Calu3 (cell line): ENCODE measurements at regions not wholly inside any gene's neighbourhood (a gene's known extent, or its start where the extent isn't known, plus 50 kb on each side); places are given as distances from the start of the nearest gene placed in this dataset.
"Not testable (repeated sequence)": the region's sequence is repeated elsewhere in the genome, so short reads cannot be mapped to it uniquely, and the experiment has no call there.

Source experiments
- BruUV-seq: library from RNA; stranded (reverse); fragments of 400-500 nt; replicated peaks from 2 replicates; lab custom pipeline; 2021; lab: Mats Ljungman, UMichigan
- CTCF ChIA-PET: fragments of 300-600 bp; sonication (Branson Sonifier 250); formaldehyde crosslinking; loops from one replicate; lab custom pipeline; 2022; ENCODE audit warnings: antibody characterized with exemption; lab: Charles Lee
- DNase-seq: peaks from one replicate; pipeline ENCODE4 v3.0.0; 2022
- H3K27ac Mint-ChIP-seq: one replicate; pipeline ENCODE4 v1.8.0; 2022; ENCODE audit warnings: mixed read lengths; ENCODE audit not compliant: unreplicated experiment
- H3K27me3 Mint-ChIP-seq: one replicate; pipeline ENCODE4 v1.8.0; 2022; ENCODE audit warnings: mixed read lengths; ENCODE audit not compliant: unreplicated experiment
- H3K36me3 Mint-ChIP-seq: one replicate; pipeline ENCODE4 v1.8.0; 2022; ENCODE audit warnings: mild to moderate bottlenecking, moderate library complexity, mixed read lengths; ENCODE audit not compliant: insufficient read depth, unreplicated experiment
- H3K4me1 Mint-ChIP-seq: one replicate; pipeline ENCODE4 v1.8.0; 2022; ENCODE audit warnings: mild to moderate bottlenecking, low read depth, mixed read lengths; ENCODE audit not compliant: unreplicated experiment
- H3K4me3 Mint-ChIP-seq: one replicate; pipeline ENCODE4 v1.8.0; 2022; ENCODE audit warnings: mild to moderate bottlenecking, low read depth, moderate library complexity, mixed read lengths; ENCODE audit not compliant: unreplicated experiment
- H3K9me3 Mint-ChIP-seq: one replicate; pipeline ENCODE4 v1.8.0; 2022; ENCODE audit warnings: low read depth, mixed read lengths; ENCODE audit not compliant: unreplicated experiment
- intact Hi-C: fragments of 100-400 bp; cut with micrococcal nuclease; formaldehyde crosslinking; loops from one replicate; pipeline ENCODE4 v1.10.0; 2022; ENCODE audit not compliant: unreplicated experiment
- TF ChIP-seq, protein P1 (sequence below): fragments of 200-600 bp; IDR thresholded peaks from one replicate; pipeline ENCODE4 v1.8.0; 2022; ENCODE audit warnings: antibody characterized with exemption; ENCODE audit not compliant: unreplicated experiment

DNA sequence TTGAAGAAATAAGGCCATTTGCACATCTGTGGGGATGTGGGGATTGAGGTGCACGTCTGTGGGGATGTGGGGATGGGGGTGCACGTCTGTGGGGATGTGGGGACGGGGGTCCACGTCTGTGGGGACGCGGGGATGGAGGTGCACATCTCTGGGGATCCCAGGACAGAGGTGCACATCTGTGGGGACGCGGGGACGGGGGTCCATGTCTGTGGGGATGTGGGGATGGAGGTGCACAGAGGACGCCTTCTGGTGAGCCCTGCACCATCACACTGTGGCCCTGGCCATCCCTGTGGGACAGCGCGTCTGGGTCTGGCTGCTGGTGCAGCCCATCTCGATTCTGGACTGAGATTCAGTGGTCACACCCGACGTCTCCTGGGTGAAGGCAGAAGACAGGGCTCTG, 161.4 kb downstream of the LAT start:
- no peak for DNase-seq
- H3K36me3 Mint-ChIP-seq = no peaks in the 10 kb centered on the region
- CTCF ChIA-PET = no interaction called here
- TF ChIP-seq, protein P1, sequence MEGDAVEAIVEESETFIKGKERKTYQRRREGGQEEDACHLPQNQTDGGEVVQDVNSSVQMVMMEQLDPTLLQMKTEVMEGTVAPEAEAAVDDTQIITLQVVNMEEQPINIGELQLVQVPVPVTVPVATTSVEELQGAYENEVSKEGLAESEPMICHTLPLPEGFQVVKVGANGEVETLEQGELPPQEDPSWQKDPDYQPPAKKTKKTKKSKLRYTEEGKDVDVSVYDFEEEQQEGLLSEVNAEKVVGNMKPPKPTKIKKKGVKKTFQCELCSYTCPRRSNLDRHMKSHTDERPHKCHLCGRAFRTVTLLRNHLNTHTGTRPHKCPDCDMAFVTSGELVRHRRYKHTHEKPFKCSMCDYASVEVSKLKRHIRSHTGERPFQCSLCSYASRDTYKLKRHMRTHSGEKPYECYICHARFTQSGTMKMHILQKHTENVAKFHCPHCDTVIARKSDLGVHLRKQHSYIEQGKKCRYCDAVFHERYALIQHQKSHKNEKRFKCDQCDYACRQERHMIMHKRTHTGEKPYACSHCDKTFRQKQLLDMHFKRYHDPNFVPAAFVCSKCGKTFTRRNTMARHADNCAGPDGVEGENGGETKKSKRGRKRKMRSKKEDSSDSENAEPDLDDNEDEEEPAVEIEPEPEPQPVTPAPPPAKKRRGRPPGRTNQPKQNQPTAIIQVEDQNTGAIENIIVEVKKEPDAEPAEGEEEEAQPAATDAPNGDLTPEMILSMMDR = no peak
- no peaks in the 10 kb centered on the region for H3K4me1 Mint-ChIP-seq
- no peak overlapping the region for H3K4me3 Mint-ChIP-seq
- no TSS peak for BruUV-seq
- H3K9me3 Mint-ChIP-seq = no peaks in the 10 kb centered on the region
- intact Hi-C loops = no loop called here
- peaks cover 28% of the 10 kb centered on the region for H3K27me3 Mint-ChIP-seq
- no peak overlapping the region for H3K27ac Mint-ChIP-seq

DNA sequence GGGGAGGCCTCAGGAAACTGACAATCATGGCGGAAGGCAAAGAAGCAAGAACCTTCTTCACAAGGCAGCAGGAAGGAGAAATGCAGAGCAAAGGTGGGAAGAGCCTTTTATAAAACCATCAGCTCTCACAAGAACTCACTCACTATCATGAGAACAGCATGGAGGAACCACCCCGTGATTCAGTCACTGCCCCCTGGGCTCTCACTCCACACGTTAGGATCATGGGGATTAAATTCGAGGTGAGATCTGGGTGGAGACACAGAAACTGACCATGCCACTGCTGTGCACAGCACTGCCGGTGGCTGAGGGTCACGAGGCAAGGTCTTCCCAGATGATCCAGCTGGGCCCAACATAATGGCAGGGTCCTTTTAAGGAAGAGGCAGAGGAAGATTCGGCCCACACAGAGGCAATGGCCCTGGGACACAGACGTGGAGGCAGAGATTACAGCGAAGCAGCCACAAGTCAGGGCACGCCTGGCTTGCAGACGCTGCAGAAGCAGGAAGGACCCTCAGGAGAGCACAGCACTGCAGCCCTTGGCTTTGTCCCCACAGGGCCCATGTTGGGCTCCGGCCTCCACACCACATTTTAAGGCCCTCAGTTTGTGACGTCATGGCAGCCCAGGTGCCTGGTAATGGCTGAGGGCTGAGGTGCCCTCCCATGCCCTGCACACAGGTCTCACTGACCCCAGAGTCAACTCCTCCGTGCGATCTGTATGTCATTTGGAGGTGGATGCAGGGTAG, 160.8 kb downstream of the LAT start:
- H3K9me3 Mint-ChIP-seq, CTCF ChIA-PET, H3K4me3 Mint-ChIP-seq, H3K4me1 Mint-ChIP-seq, H3K36me3 Mint-ChIP-seq, H3K27ac Mint-ChIP-seq, DNase-seq, intact Hi-C loops, BruUV-seq: not testable (repeated sequence)
- H3K27me3 Mint-ChIP-seq = peaks cover 34% of the 10 kb centered on the region

DNA sequence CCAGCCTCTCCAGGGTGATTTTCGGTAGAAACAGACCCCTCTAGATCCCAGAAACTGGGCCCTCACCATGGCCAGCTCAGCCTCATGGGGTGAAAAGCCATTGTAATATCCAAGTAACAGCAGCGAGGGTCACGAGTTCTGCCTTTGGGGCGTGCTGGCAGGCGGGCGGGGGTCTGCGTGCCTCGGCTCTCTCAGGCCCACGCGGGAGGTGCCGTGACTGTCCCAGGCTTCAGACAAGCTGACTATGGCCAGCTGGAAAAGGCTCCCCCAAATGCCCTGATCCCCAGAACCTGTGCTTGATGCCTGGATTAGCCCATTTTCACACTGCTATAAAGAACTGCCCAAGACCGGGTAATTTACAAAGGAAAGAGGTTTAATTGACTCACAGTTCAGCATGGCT, 160.2 kb downstream of the LAT start:
- CTCF ChIA-PET, H3K9me3 Mint-ChIP-seq: not testable (repeated sequence)

DNA sequence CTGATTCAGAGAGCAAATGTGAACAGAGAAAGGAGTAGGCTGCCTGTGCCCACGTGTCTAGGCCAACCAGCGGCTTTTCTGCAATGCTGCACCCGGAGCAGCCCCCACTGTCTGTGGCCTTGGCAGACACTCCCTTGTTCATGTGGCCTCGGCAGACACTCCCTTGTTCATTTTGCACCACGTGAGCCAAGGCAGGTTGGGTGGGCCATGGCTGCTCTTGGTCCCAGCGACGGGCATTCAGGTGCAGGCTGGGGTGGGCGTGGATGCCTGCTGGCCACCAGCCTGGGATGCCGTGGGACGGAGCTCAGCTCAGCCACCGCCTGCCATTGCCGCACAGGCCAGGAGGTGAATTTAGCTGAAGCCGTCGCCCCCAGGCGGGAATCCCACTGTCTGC, 159.8 kb downstream of the LAT start:
- H3K9me3 Mint-ChIP-seq, H3K36me3 Mint-ChIP-seq, CTCF ChIA-PET, DNase-seq, H3K27ac Mint-ChIP-seq, intact Hi-C loops, BruUV-seq, H3K4me3 Mint-ChIP-seq, H3K4me1 Mint-ChIP-seq: not testable (repeated sequence)
- H3K27me3 Mint-ChIP-seq = peaks cover 44% of the 10 kb centered on the region

More for the DNA sequence above, 160.2 kb downstream of the LAT start:
- H3K36me3 Mint-ChIP-seq, intact Hi-C loops, DNase-seq, H3K27ac Mint-ChIP-seq, H3K4me3 Mint-ChIP-seq, BruUV-seq, H3K4me1 Mint-ChIP-seq: not testable (repeated sequence)
- peaks cover 40% of the 10 kb centered on the region for H3K27me3 Mint-ChIP-seq

DNA sequence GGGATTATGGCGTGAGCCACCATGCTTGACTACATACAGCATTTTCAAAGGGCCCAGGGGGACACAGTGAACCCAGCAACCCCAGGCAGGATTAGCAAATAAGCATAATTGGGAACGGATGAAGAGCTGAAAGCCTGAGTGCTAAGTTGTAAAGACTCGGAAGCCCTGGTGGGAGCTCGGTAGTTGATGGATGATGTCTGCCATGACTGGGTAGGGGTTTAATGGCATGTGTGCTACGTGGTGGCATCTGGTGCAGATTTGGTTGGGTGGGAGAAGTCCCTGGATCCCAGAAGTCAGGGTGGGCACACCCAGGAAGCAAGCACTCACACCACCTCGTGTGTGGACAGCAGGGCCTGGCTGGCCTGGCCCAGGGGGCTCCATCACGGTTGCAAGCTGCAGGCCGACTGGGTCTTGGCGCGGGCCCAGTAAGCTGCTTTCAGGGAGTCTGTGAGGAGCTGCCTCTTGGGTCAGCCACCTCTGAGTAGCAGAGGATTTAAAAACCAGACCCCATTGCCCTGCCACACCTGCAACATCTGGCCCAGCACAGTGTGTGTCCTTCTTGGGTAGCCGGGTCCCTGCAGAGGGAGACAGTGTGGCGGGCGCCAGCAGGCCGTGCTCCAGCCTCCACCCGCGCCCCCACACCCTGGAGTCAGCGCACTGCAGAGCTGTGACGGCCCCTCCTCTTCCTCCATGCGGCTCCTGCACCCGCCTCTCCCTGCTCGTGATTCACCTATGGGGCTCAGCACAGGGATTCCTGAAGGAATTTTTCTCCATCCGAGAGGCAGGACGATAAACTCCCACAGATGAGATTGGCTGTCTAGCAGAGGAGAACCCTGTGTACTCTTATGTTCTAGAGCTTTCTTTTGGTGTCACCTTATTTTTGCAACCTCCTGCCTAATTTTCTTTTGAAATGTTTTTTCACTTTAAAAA, 159.2 kb downstream of the LAT start:
- H3K36me3 Mint-ChIP-seq, H3K27ac Mint-ChIP-seq, H3K4me1 Mint-ChIP-seq, H3K9me3 Mint-ChIP-seq, intact Hi-C loops, DNase-seq, H3K4me3 Mint-ChIP-seq, BruUV-seq, CTCF ChIA-PET: not testable (repeated sequence)
- peaks cover 51% of the 10 kb centered on the region for H3K27me3 Mint-ChIP-seq

DNA sequence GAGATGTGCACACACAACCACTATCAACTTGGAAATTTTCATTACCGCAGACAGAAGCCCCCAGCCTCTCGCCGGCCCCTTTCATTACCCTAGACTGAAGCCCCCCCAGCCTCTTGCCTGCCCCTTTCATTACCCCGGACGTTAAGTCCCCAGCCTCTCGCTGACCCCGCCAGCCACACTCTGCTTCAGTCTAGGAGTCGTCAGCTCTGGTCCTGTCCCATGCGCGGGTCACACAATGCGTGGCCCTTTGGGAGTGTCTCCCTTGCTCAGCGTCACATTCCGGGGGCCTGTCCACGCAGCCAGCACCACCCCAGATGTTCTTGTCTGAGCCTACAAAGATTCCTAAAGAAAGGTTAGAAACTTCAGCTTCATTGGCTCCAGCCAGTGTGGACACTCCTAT, 157.7 kb downstream of the LAT start:
- BruUV-seq, H3K4me3 Mint-ChIP-seq, H3K27ac Mint-ChIP-seq, H3K9me3 Mint-ChIP-seq, H3K36me3 Mint-ChIP-seq, H3K4me1 Mint-ChIP-seq, DNase-seq, intact Hi-C loops, CTCF ChIA-PET: not testable (repeated sequence)
- H3K27me3 Mint-ChIP-seq = peaks cover 66% of the 10 kb centered on the region
